Peyer's patch (tissue), 4 donors: ENCODE measurements at regions not wholly inside any gene's neighbourhood (a gene's known extent, or its start where the extent isn't known, plus 50 kb on each side); places are given as distances from the start of the nearest gene placed in this dataset.
"Not testable (repeated sequence)": the region's sequence is repeated elsewhere in the genome, so short reads cannot be mapped to it uniquely, and the experiment has no call there.

Experiments
- DNase-seq, 3 donors: peaks; one replicate each; pipeline ENCODE4 v3.0.0-alpha.2; 2017 to 2019
- H3K27ac ChIP-seq, 4 donors: fragments of 200-600 bp; sonication (generic); one replicate each; pipeline ENCODE4 v1.5.1; 2016 to 2019
- H3K27me3 ChIP-seq, 2 donors: fragments of 200-600 bp; sonication (generic); one replicate each; pipeline ENCODE4 v1.5.1; 2019
- H3K36me3 ChIP-seq, 3 donors: fragments of 200-600 bp; sonication (generic); one replicate each; pipeline ENCODE4 v1.5.1; 2016 to 2019
- H3K4me1 ChIP-seq, 4 donors: fragments of 200-600 bp; sonication (generic); one replicate each; pipeline ENCODE4 v1.5.1; 2016 to 2019
- H3K4me3 ChIP-seq, 4 donors: fragments of 200-600 bp; sonication (generic); 1 replicate in 3 of 4; 2 replicates in 1 of 4; pipeline ENCODE4 v1.5.1; 2016 to 2019; ENCODE audit warnings: mild to moderate bottlenecking in 1 of 4
- H3K9me3 ChIP-seq, 4 donors: fragments of 200-600 bp; sonication (generic); one replicate each; pipeline ENCODE4 v1.5.1; 2016 to 2019; ENCODE audit warnings: mild to moderate bottlenecking in 1 of 4

GRCh38 chr5:34296759-34297158 is 253.7 kb upstream of the C1QTNF3 start:
- H3K9me3 ChIP-seq, H3K4me1 ChIP-seq, DNase-seq, H3K27me3 ChIP-seq, H3K27ac ChIP-seq, H3K4me3 ChIP-seq, H3K36me3 ChIP-seq: not testable (repeated sequence)

- H3K36me3 ChIP-seq, H3K27ac ChIP-seq, H3K27me3 ChIP-seq, H3K4me3 ChIP-seq, H3K4me1 ChIP-seq, H3K9me3 ChIP-seq, DNase-seq: not testable (repeated sequence)
Observed at GRCh38 chr5:34329201-34329600, 286.2 kb upstream of the C1QTNF3 start.

- not testable (repeated sequence) for H3K36me3 ChIP-seq, H3K27ac ChIP-seq, H3K9me3 ChIP-seq, H3K4me1 ChIP-seq, DNase-seq, H3K27me3 ChIP-seq, H3K4me3 ChIP-seq
Observed at GRCh38 chr5:34329611-34330108, 286.6 kb upstream of the C1QTNF3 start.

GRCh38 chr5:34331928-34332454 is 289.0 kb upstream of the C1QTNF3 start:
- H3K4me3 ChIP-seq, DNase-seq, H3K4me1 ChIP-seq, H3K36me3 ChIP-seq, H3K9me3 ChIP-seq, H3K27me3 ChIP-seq, H3K27ac ChIP-seq: not testable (repeated sequence)

- H3K4me1 ChIP-seq, H3K36me3 ChIP-seq, DNase-seq, H3K27ac ChIP-seq, H3K27me3 ChIP-seq, H3K9me3 ChIP-seq, H3K4me3 ChIP-seq: not testable (repeated sequence)
Observed at GRCh38 chr5:34339408-34340001, 296.5 kb upstream of the C1QTNF3 start.

GRCh38 chr5:34354440-34354839 is 301.7 kb upstream of the RAI14 start:
- not testable (repeated sequence) for H3K9me3 ChIP-seq, H3K27ac ChIP-seq, DNase-seq, H3K36me3 ChIP-seq, H3K4me1 ChIP-seq, H3K27me3 ChIP-seq, H3K4me3 ChIP-seq

- H3K4me3 ChIP-seq, DNase-seq, H3K4me1 ChIP-seq, H3K9me3 ChIP-seq, H3K27ac ChIP-seq, H3K27me3 ChIP-seq, H3K36me3 ChIP-seq: not testable (repeated sequence)
Observed at GRCh38 chr5:34371417-34371816, 284.7 kb upstream of the RAI14 start.

GRCh38 chr5:34371817-34372216 is 284.3 kb upstream of the RAI14 start:
- H3K9me3 ChIP-seq, H3K36me3 ChIP-seq, H3K4me3 ChIP-seq, H3K4me1 ChIP-seq, DNase-seq, H3K27ac ChIP-seq, H3K27me3 ChIP-seq: not testable (repeated sequence)

GRCh38 chr5:34372739-34373138 is 283.4 kb upstream of the RAI14 start:
- H3K9me3 ChIP-seq, H3K27me3 ChIP-seq, DNase-seq, H3K36me3 ChIP-seq, H3K4me3 ChIP-seq, H3K27ac ChIP-seq, H3K4me1 ChIP-seq: not testable (repeated sequence)

GRCh38 chr5:34377651-34378050 is 278.5 kb upstream of the RAI14 start:
- H3K27ac ChIP-seq, H3K36me3 ChIP-seq, H3K27me3 ChIP-seq, H3K9me3 ChIP-seq, DNase-seq, H3K4me3 ChIP-seq, H3K4me1 ChIP-seq: not testable (repeated sequence)

- not testable (repeated sequence) for H3K9me3 ChIP-seq, H3K4me1 ChIP-seq, DNase-seq, H3K36me3 ChIP-seq, H3K27ac ChIP-seq, H3K4me3 ChIP-seq, H3K27me3 ChIP-seq
Observed at GRCh38 chr5:34378498-34378897, 277.6 kb upstream of the RAI14 start.

GRCh38 chr5:34388754-34389153 is 267.4 kb upstream of the RAI14 start:
- H3K4me1 ChIP-seq, H3K27ac ChIP-seq, H3K4me3 ChIP-seq, H3K36me3 ChIP-seq, DNase-seq, H3K27me3 ChIP-seq, H3K9me3 ChIP-seq: not testable (repeated sequence)
